ENCODE measurements at regions not wholly inside any gene's neighbourhood (a gene's known extent, or its start where the extent isn't known, plus 50 kb on each side); places are given as distances from the start of the nearest gene placed in this dataset.

- DNase-seq (ENCODE audit: low read depth) = peak; percentile 57
These were observed 64.8 kb upstream of the MEOX2 start for GRCh38 chr7:15751191-15751701.

GRCh38 chr7:15750727-15751126 lies 64.2 kb upstream of the MEOX2 start:
- no peak for DNase-seq (ENCODE audit: low read depth)

GRCh38 chr7:15749631-15750030 lies 63.1 kb upstream of the MEOX2 start:
- no peak for DNase-seq (ENCODE audit: low read depth)

GRCh38 chr7:15747712-15748111 lies 61.2 kb upstream of the MEOX2 start:
- no peak for DNase-seq (ENCODE audit: low read depth)

GRCh38 chr7:15747301-15747700 lies 60.8 kb upstream of the MEOX2 start:
- peak; percentile 48 for DNase-seq (ENCODE audit: low read depth)

GRCh38 chr7:15743926-15744480 lies 57.5 kb upstream of the MEOX2 start:
- no peak for DNase-seq (ENCODE audit: low read depth)

GRCh38 chr7:15737601-15738000 lies 51.1 kb upstream of the MEOX2 start:
- no peak for DNase-seq (ENCODE audit: low read depth)

Data from EH (cell line).